Mesenchymal stem cell (in vitro differentiated cells and primary cell): ENCODE measurements at regions not wholly inside any gene's neighbourhood (a gene's known extent, or its start where the extent isn't known, plus 50 kb on each side); places are given as distances from the start of the nearest gene placed in this dataset.
"Not testable (repeated sequence)": the region's sequence is repeated elsewhere in the genome, so short reads cannot be mapped to it uniquely, and the experiment has no call there.

Source experiments
- DNase-seq: peaks from one replicate; pipeline ENCODE4 v3.0.0-alpha.2; 2013
- H2AFZ ChIP-seq: one replicate; pipeline ENCODE4 v1.6.1; 2013; ENCODE audit warnings: low read depth, mild to moderate bottlenecking, control low read depth, inconsistent platforms, low read length, moderate library complexity
- H2AK5ac ChIP-seq: 2 replicates; pipeline ENCODE4 v1.6.1; 2013; ENCODE audit warnings: low read length, moderate library complexity, mild to moderate bottlenecking, inconsistent platforms; ENCODE audit not compliant: severe bottlenecking
- H2BK120ac ChIP-seq: one replicate; pipeline ENCODE4 v1.6.1; 2013; ENCODE audit warnings: low read depth, mild to moderate bottlenecking, inconsistent platforms, low read length, moderate library complexity
- H2BK12ac ChIP-seq, 2 experiments: one replicate each; pipeline ENCODE4 v1.6.1; 2013; ENCODE audit warnings: inconsistent platforms in 2 of 2, low read length in 2 of 2, mild to moderate bottlenecking in 2 of 2, moderate library complexity in 2 of 2, control low read depth in 1 of 2
- H2BK15ac ChIP-seq: one replicate; pipeline ENCODE4 v1.6.1; 2013; ENCODE audit warnings: mild to moderate bottlenecking, low read depth, inconsistent platforms; ENCODE audit not compliant: poor library complexity, severe bottlenecking
- H2BK5ac ChIP-seq: 2 replicates; pipeline ENCODE4 v1.6.1; 2013; ENCODE audit warnings: low read depth, mild to moderate bottlenecking, low read length, control low read depth, inconsistent platforms; ENCODE audit not compliant: poor library complexity, severe bottlenecking
- H3K14ac ChIP-seq, 2 experiments: one replicate each; pipeline ENCODE4 v1.6.1; 2013; ENCODE audit warnings: inconsistent platforms in 2 of 2, low read length in 2 of 2, control low read depth in 1 of 2, mild to moderate bottlenecking in 1 of 2, moderate library complexity in 1 of 2
- H3K18ac ChIP-seq, 2 experiments: one replicate each; pipeline ENCODE4 v1.6.1; 2013; ENCODE audit warnings: inconsistent platforms in 2 of 2, low read length in 2 of 2, control low read depth in 1 of 2, low read depth in 1 of 2, mild to moderate bottlenecking in 1 of 2
- H3K23ac ChIP-seq, 2 experiments: one replicate each; pipeline ENCODE4 v1.6.1; 2013; ENCODE audit warnings: inconsistent platforms in 2 of 2, low read length in 2 of 2, mild to moderate bottlenecking in 2 of 2, moderate library complexity in 2 of 2, control low read depth in 1 of 2
- H3K27ac ChIP-seq: 2 replicates; pipeline ENCODE4 v1.5.1; 2013; ENCODE audit warnings: mild to moderate bottlenecking, moderate library complexity, low read length, control low read depth, inconsistent platforms; ENCODE audit not compliant: poor library complexity, severe bottlenecking
- H3K27me3 ChIP-seq, 2 experiments: 2 replicates each; pipeline versions ENCODE4 v1.6.1 to v1.7.0; 2013; ENCODE audit warnings: low read length in 2 of 2, mild to moderate bottlenecking in 2 of 2, moderate library complexity in 2 of 2, control low read depth in 1 of 2, inconsistent platforms in 1 of 2; ENCODE audit not compliant: control insufficient read depth in 1 of 2, insufficient read depth in 1 of 2
- H3K36me3 ChIP-seq, 2 experiments: 2 replicates each; pipeline versions ENCODE4 v1.6.1 to v1.7.0; 2013; ENCODE audit warnings: low read length in 2 of 2, control low read depth in 1 of 2, inconsistent platforms in 1 of 2, low read depth in 1 of 2, mild to moderate bottlenecking in 1 of 2; ENCODE audit not compliant: insufficient read depth in 2 of 2, control insufficient read depth in 1 of 2
- H3K4ac ChIP-seq, 2 experiments: one replicate each; pipeline ENCODE4 v1.6.1; 2013; ENCODE audit warnings: inconsistent platforms in 2 of 2, low read length in 2 of 2, mild to moderate bottlenecking in 2 of 2, moderate library complexity in 2 of 2, control low read depth in 1 of 2, low read depth in 1 of 2
- H3K4me1 ChIP-seq: 2 replicates; pipeline ENCODE4 v1.6.1; 2013; ENCODE audit warnings: low read depth, low read length, control low read depth; ENCODE audit not compliant: control insufficient read depth, insufficient read depth
- H3K4me2 ChIP-seq: 2 replicates; pipeline ENCODE4 v1.6.1; 2013; ENCODE audit warnings: low read length, mild to moderate bottlenecking, inconsistent platforms; ENCODE audit not compliant: poor library complexity, severe bottlenecking
- H3K4me3 ChIP-seq, 2 experiments: 2 replicates each; pipeline versions ENCODE4 v1.5.1 to v1.7.0; 2013; ENCODE audit warnings: low read length in 2 of 2, mild to moderate bottlenecking in 2 of 2, control low read depth in 1 of 2, low read depth in 1 of 2; ENCODE audit not compliant: insufficient read depth in 1 of 2
- H3K79me1 ChIP-seq: replicated peaks from 2 replicates; pipeline ENCODE4 v1.6.1; 2013; ENCODE audit warnings: mild to moderate bottlenecking, control low read depth, low read length, inconsistent platforms; ENCODE audit not compliant: poor library complexity, severe bottlenecking
- H3K9ac ChIP-seq: 2 replicates; pipeline ENCODE4 v1.7.0; 2013; ENCODE audit warnings: mild to moderate bottlenecking, low read length, moderate library complexity
- H3K9me3 ChIP-seq: 2 replicates; pipeline ENCODE4 v1.7.0; 2013; ENCODE audit warnings: mild to moderate bottlenecking, low read length; ENCODE audit not compliant: control insufficient read depth
- H4K8ac ChIP-seq: one replicate; pipeline ENCODE4 v1.6.1; 2013; ENCODE audit warnings: inconsistent platforms, mild to moderate bottlenecking, low read length, moderate library complexity
- H4K91ac ChIP-seq: one replicate; pipeline ENCODE4 v1.6.1; 2013; ENCODE audit warnings: mild to moderate bottlenecking, low read length, inconsistent platforms
- WGBS: methylation state at CpG from one replicate; pipeline ENCODE4 v1.1.7; 2013; ENCODE audit warnings: mixed read lengths; 5-methylcytosine and 5-hydroxymethylcytosine counted together

DNA sequence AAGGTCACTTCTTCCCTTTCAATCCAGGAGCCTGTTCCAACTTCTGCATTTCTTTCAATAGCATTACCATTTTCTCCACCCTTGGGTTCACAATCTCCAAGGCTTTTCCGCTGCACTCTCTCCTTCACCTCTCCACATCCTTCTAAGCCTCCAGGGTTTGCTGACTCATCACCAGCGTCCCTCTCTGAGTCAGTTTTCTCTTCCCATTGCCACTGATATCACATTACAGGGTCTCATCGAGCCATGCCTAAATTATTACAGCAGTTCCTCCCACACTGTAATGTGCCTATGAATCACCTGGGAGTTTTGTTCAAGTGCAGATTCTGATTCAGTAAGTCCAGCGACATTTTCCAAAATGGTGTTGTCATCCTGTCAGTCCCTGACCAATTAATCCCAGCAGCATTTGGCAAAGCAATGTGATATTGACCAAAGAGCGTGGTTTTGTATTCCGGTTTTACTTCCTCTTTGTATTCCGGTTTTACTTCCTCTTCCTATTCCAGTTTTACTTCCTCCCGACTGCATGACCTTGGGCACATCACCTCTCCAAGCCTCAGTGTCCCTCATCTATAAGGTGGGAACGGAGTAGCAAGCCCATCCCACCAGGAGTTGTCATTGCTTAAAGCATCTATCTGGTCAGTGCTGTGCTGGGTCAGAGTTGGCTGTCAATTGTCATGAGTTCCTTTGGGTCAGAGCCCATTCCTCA, 208.3 kb upstream of the NBPF12 start:
- H4K8ac ChIP-seq, DNase-seq, H2AFZ ChIP-seq, H3K23ac ChIP-seq, H2BK5ac ChIP-seq, H2BK15ac ChIP-seq, H3K18ac ChIP-seq, H3K4me2 ChIP-seq, H3K4ac ChIP-seq, H2BK12ac ChIP-seq, H3K4me1 ChIP-seq, H3K36me3 ChIP-seq, H2AK5ac ChIP-seq, H2BK120ac ChIP-seq, H3K79me1 ChIP-seq, H3K9me3 ChIP-seq, H3K14ac ChIP-seq, H3K27ac ChIP-seq, H4K91ac ChIP-seq, H3K27me3 ChIP-seq, H3K4me3 ChIP-seq, H3K9ac ChIP-seq: not testable (repeated sequence)
- no CpG with 5 or more reads among the region's 9 CpGs for WGBS

GRCh38 chr1:146715054-146715453, 223.1 kb upstream of the NBPF12 start:
- not testable (repeated sequence) for H3K36me3 ChIP-seq, H3K14ac ChIP-seq, H3K9ac ChIP-seq, H3K79me1 ChIP-seq, H2AFZ ChIP-seq, H3K27me3 ChIP-seq, H2BK12ac ChIP-seq, H3K9me3 ChIP-seq, H3K27ac ChIP-seq, H3K4me2 ChIP-seq, H3K4me3 ChIP-seq, H3K4me1 ChIP-seq, H4K91ac ChIP-seq, H2BK15ac ChIP-seq, DNase-seq, H2AK5ac ChIP-seq, H4K8ac ChIP-seq, H3K23ac ChIP-seq, H3K18ac ChIP-seq, H2BK120ac ChIP-seq, H2BK5ac ChIP-seq, H3K4ac ChIP-seq
- no CpG with 5 or more reads among the region's 1 CpG for WGBS

GRCh38 chr1:146710838-146711521, 227.1 kb upstream of the NBPF12 start:
- H2BK120ac ChIP-seq, H2BK12ac ChIP-seq, H3K9ac ChIP-seq, H3K23ac ChIP-seq, H3K36me3 ChIP-seq, H4K8ac ChIP-seq, DNase-seq, H2AFZ ChIP-seq, H2BK15ac ChIP-seq, H3K4ac ChIP-seq, H3K79me1 ChIP-seq, H2AK5ac ChIP-seq, H3K4me3 ChIP-seq, H4K91ac ChIP-seq, H3K4me2 ChIP-seq, H3K9me3 ChIP-seq, H2BK5ac ChIP-seq, H3K4me1 ChIP-seq, H3K27ac ChIP-seq, H3K18ac ChIP-seq, H3K27me3 ChIP-seq, H3K14ac ChIP-seq: not testable (repeated sequence)
- no CpG with 5 or more reads among the region's 5 CpGs for WGBS

- H3K18ac ChIP-seq, H3K4me3 ChIP-seq, H3K4ac ChIP-seq, H3K9me3 ChIP-seq, H3K23ac ChIP-seq, H3K27me3 ChIP-seq, H3K14ac ChIP-seq, H4K91ac ChIP-seq, H3K4me1 ChIP-seq, H3K79me1 ChIP-seq, H3K27ac ChIP-seq, H2BK12ac ChIP-seq, H2BK15ac ChIP-seq, H2BK5ac ChIP-seq, H2BK120ac ChIP-seq, DNase-seq, H4K8ac ChIP-seq, H2AFZ ChIP-seq, H3K36me3 ChIP-seq, H3K9ac ChIP-seq, H2AK5ac ChIP-seq, H3K4me2 ChIP-seq: not testable (repeated sequence)
- no CpG with 5 or more reads among the region's 1 CpG for WGBS
Measured at GRCh38 chr1:146709302-146709701, 228.8 kb upstream of the NBPF12 start.
